GM13976 (cell line): ENCODE measurements at regions not wholly inside any gene's neighbourhood (a gene's known extent, or its start where the extent isn't known, plus 50 kb on each side); places are given as distances from the start of the nearest gene placed in this dataset.

ENCODE experiments used
- DNase-seq: peaks from one replicate; pipeline ENCODE4 v3.0.0; 2012; ENCODE audit warnings: low spot score
- in situ Hi-C: fragments of 300-500 bp; cut with MboI; formaldehyde crosslinking; loops from one replicate; pipeline ENCODE4 v1.12.0; 2022; ENCODE audit warnings: low sequenced_read_pairs, mixed read lengths, inconsistent platforms; ENCODE audit not compliant: unreplicated experiment
- TF ChIP-seq, protein P1 (sequence below): IDR thresholded peaks from 2 replicates; pipeline ENCODE4 v1.5.1; 2012; ENCODE audit warnings: borderline replicate concordance, mild to moderate bottlenecking; ENCODE audit not compliant: insufficient read depth; ENCODE audit errors: extremely low read depth, missing control alignments, control extremely low read depth

DNA sequence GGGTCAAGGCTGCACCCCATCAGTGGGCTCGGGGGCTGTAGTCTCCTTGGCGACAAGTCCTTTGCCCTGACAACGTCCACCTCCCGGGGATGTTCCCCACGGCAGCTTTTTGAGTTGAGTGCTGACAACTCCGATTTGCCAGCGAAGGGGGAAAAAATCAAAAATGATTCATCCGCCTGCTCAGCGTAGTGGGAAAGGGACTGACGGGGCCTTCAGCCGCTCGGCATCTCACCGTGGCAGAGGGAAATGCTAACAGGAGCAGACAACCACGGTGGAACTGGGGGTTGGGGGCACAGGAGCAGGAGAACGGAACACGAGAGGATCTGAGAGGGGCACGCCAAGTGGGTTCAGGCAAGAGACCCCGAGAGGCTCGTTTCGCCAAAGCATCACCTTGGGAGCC, 173.7 kb downstream of the TFAP2C start:
- TF ChIP-seq, protein P1, sequence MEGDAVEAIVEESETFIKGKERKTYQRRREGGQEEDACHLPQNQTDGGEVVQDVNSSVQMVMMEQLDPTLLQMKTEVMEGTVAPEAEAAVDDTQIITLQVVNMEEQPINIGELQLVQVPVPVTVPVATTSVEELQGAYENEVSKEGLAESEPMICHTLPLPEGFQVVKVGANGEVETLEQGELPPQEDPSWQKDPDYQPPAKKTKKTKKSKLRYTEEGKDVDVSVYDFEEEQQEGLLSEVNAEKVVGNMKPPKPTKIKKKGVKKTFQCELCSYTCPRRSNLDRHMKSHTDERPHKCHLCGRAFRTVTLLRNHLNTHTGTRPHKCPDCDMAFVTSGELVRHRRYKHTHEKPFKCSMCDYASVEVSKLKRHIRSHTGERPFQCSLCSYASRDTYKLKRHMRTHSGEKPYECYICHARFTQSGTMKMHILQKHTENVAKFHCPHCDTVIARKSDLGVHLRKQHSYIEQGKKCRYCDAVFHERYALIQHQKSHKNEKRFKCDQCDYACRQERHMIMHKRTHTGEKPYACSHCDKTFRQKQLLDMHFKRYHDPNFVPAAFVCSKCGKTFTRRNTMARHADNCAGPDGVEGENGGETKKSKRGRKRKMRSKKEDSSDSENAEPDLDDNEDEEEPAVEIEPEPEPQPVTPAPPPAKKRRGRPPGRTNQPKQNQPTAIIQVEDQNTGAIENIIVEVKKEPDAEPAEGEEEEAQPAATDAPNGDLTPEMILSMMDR: no peak
- DNase-seq: no peak
- in situ Hi-C loops: no loop called here

DNA sequence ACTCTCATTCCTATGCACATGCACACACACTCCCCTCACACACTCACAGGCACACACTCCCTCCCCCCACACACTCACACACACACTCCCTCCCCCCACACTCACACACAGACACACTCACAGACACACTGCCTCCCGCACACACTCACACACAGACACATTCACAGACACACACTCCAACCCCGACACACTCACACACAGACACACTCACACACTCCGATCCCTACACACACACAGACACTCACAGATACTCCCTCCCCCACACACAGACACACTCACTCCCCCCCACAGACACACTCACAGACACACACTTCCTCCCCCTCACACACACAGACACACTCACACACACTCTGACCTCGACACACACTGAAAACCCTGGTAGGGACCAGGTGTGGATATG, 176.2 kb downstream of the TFAP2C start:
- in situ Hi-C loops: no loop called here
- TF ChIP-seq, protein P1: no peak
- no peak for DNase-seq

DNA sequence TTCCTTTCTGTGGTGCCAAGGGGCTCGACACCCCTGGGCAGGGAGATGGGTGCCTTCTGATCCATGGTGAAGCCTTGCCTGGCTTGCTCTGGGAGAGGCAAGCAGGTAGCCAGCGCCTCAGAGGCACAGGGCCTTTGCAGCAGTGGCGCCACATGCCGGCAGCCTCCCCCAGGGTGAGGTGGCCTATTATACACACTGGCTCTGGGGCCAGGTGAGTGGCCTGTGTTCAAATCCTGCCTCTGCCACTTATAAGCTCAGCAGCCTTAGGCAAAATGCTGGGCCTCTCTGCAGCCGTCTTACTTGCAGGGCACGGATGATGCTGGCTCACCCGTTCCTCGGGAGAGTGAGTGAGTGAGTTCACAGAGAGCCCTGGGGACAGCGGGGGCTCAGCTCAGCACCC, 176.9 kb downstream of the TFAP2C start:
- in situ Hi-C loops: no loop called here
- TF ChIP-seq, protein P1: no peak
- no peak for DNase-seq

DNA sequence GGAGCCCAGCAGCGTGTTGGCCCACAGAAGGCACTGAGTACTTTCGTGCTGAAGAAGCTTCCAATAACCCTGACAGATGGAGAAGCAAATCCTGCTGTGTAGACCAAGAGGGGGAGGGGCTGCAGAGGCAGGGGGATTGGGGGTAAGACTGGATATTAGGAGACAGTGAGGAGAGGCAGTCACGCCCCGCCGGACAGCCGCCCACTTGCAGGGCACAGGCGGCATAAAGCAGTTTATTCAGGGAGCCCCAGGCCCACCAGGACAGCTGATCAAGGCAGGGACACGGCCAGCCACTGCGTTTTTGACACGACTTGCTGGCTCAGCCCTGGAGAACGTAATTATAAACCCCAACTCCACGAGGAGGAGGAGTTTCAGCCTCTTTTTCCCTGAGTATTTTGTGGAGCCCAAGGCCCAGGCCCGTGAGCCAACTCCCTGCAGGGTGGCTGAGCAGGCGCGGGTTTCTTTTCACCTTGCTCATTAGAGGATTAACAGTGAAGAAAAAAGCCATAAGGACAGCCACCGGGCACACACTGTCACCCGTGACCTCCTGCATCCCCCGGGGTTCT, 177.9 kb downstream of the TFAP2C start:
- DNase-seq: no peak
- in situ Hi-C loops: no loop called here
- TF ChIP-seq, protein P1: no peak

DNA sequence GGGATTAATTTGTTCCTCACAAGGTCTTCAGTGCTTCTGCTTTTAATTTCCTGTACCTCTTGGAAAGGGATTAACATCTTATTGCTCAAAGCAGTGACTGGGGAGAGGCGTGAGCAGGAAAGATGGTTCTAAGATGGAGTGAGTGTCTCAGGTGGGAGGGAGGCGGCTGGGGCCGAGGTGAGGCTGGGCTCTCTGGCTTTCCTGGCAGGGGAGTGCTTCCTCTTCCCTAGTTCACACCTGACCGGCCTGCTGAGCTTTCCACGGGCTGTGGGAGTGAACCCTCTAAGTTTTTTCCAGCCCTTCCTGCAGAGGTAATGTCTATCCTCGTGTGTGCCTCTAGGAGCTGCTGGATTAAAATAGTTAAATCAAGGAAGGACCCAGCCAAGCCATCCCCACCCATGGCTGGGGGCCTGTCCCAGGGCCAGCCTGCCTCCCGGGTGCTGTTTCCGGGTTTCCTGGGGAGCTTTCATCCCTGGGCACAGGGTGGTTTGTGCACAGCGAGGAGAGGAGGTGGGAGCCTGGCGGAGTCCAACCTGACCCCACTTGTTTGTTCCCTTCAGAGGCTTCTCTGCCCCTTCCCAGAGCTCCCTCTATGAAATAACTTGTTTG, 179.1 kb downstream of the TFAP2C start:
- no peak for DNase-seq
- TF ChIP-seq, protein P1: no peak
- in situ Hi-C loops: no loop called here

DNA sequence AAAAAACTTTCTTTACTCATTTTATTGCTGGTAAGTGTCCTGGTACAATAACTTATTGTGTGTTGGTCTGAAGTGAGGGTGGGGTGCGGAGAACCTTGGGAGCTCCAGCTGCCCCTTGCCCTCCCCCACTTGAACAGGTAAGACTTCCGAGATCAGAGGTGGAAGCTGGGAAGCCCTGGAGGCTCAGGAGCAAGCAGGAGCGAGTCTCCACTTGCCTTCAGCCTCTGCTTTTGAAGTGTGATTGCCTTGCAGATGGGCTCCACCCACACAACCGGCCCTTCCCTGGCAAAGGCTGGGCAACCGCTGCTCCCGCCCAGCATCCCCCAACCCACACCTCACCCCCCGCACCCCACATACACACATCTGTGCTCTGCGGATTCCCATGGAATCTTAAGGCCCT, 179.6 kb downstream of the TFAP2C start:
- DNase-seq: no peak
- TF ChIP-seq, protein P1: no peak
- in situ Hi-C loops: no loop called here
